OCI-LY1 (cell line): ENCODE measurements at regions not wholly inside any gene's neighbourhood (a gene's known extent, or its start where the extent isn't known, plus 50 kb on each side); places are given as distances from the start of the nearest gene placed in this dataset.

Source experiments
- H2AFZ ChIP-seq: fragments of 200-600 bp; sonication (generic), shearing (Covaris generic); 2 replicates; pipeline ENCODE4 v1.6.0; 2014; ENCODE audit warnings: antibody characterized with exemption, mild to moderate bottlenecking, low read length
- H3F3A ChIP-seq: fragments of 200-600 bp; sonication (generic), shearing (Covaris generic); 2 replicates; pipeline ENCODE4 v1.6.0; 2014; ENCODE audit warnings: mild to moderate bottlenecking, antibody characterized with exemption, low read length, moderate library complexity; ENCODE audit not compliant: insufficient read depth
- H3K27ac ChIP-seq: fragments of 200-600 bp; sonication (generic); 2 replicates; pipeline ENCODE4 v1.5.1; 2014; ENCODE audit warnings: low read length, mixed run types, mild to moderate bottlenecking, low read depth; ENCODE audit not compliant: poor library complexity, severe bottlenecking
- H3K27me3 ChIP-seq: fragments of 200-600 bp; sonication (generic); 2 replicates; pipeline ENCODE4 v1.6.0; 2014; ENCODE audit warnings: antibody characterized with exemption, mild to moderate bottlenecking, low read length, moderate library complexity; ENCODE audit not compliant: insufficient read depth
- H3K36me3 ChIP-seq: fragments of 200-600 bp; sonication (generic); 2 replicates; pipeline ENCODE4 v1.6.1; 2014; ENCODE audit warnings: mild to moderate bottlenecking, antibody characterized with exemption, low read length, moderate library complexity, mixed read lengths; ENCODE audit not compliant: insufficient read depth
- H3K4me1 ChIP-seq: fragments of 200-600 bp; sonication (generic); 2 replicates; pipeline ENCODE4 v1.5.1; 2014; ENCODE audit warnings: mild to moderate bottlenecking, low read length, moderate library complexity; ENCODE audit not compliant: insufficient read depth, severe bottlenecking
- H3K4me2 ChIP-seq: fragments of 200-600 bp; sonication (generic), shearing (Covaris generic); 2 replicates; pipeline ENCODE4 v1.6.1; 2014; ENCODE audit warnings: low read length
- H3K4me3 ChIP-seq: fragments of 200-600 bp; sonication (generic); 2 replicates; pipeline ENCODE4 v1.5.1; 2014; ENCODE audit warnings: low read length, low read depth, mild to moderate bottlenecking, mixed read lengths; ENCODE audit not compliant: poor library complexity, severe bottlenecking
- H3K79me2 ChIP-seq: fragments of 200-600 bp; shearing (Covaris generic); 2 replicates; pipeline ENCODE4 v1.6.1; 2016; ENCODE audit warnings: mixed run types, low read length, mixed read lengths; ENCODE audit not compliant: insufficient read depth
- H3K9ac ChIP-seq: fragments of 200-600 bp; sonication (generic), shearing (Covaris generic); 2 replicates; pipeline ENCODE4 v1.6.1; 2014; ENCODE audit warnings: mild to moderate bottlenecking, low read length, mixed read lengths
- H3K9me2 ChIP-seq: fragments of 200-600 bp; sonication (generic), shearing (Covaris generic); 2 replicates; pipeline ENCODE4 v1.6.1; 2014; ENCODE audit warnings: low read depth, mild to moderate bottlenecking, low read length, mixed read lengths
- H3K9me3 ChIP-seq: fragments of 200-600 bp; shearing (Covaris generic); 2 replicates; pipeline ENCODE4 v1.6.1; 2014; ENCODE audit warnings: low read length, mixed read lengths
- H4K20me1 ChIP-seq: fragments of 200-600 bp; sonication (generic), shearing (Covaris generic); 2 replicates; pipeline ENCODE4 v1.6.0; 2016; ENCODE audit warnings: mild to moderate bottlenecking, low read length; ENCODE audit not compliant: insufficient read depth
- EZH2 ChIP-seq: fragments of 200-600 bp; sonication (generic), shearing (Covaris generic); IDR thresholded peaks from 2 replicates; pipeline ENCODE4 v1.8.0; 2017; ENCODE audit warnings: borderline replicate concordance, mixed run types, mild to moderate bottlenecking, antibody characterized with exemption, low read length, moderate library complexity, mixed read lengths
- TF ChIP-seq, protein P1 (sequence below): fragments of 200-600 bp; sonication (generic), shearing (Covaris generic); IDR thresholded peaks from 2 replicates; pipeline ENCODE4 v1.5.1; 2017; ENCODE audit warnings: mild to moderate bottlenecking, antibody characterized with exemption, low read length, moderate library complexity, mixed read lengths

DNA sequence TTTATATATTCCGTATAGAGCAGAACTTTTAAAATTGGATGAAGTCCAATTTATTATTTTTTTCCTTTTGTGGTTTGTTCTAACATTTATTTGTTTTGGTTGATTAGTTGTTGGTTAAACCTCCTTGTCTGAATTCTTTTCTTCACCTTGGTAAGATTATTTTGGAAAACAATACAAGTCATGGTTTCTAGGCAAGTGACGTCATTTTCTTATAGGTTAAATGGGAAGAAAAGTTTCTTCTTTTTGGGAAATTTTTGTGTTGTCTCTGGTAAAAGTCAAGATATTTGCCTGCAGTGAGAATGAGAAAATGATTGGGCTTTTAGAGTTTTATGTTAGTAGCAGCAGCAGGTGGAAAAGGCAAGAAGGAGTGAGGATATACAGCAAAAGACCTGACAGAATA is 197.9 kb downstream of the OTOR start:
- no peaks in the 10 kb centered on the region for H3K27me3 ChIP-seq
- no peak overlapping the region for H3K27ac ChIP-seq
- no peak overlapping the region for H3K4me2 ChIP-seq
- no peaks in the 10 kb centered on the region for H3K36me3 ChIP-seq
- no peak overlapping the region for H3K4me3 ChIP-seq
- no peaks in the 10 kb centered on the region for H3K9me2 ChIP-seq
- TF ChIP-seq, protein P1, sequence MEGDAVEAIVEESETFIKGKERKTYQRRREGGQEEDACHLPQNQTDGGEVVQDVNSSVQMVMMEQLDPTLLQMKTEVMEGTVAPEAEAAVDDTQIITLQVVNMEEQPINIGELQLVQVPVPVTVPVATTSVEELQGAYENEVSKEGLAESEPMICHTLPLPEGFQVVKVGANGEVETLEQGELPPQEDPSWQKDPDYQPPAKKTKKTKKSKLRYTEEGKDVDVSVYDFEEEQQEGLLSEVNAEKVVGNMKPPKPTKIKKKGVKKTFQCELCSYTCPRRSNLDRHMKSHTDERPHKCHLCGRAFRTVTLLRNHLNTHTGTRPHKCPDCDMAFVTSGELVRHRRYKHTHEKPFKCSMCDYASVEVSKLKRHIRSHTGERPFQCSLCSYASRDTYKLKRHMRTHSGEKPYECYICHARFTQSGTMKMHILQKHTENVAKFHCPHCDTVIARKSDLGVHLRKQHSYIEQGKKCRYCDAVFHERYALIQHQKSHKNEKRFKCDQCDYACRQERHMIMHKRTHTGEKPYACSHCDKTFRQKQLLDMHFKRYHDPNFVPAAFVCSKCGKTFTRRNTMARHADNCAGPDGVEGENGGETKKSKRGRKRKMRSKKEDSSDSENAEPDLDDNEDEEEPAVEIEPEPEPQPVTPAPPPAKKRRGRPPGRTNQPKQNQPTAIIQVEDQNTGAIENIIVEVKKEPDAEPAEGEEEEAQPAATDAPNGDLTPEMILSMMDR: no peak
- TF ChIP-seq EZH2: no peak
- H2AFZ ChIP-seq: no peak overlapping the region
- no peaks in the 10 kb centered on the region for H3K79me2 ChIP-seq
- no peaks in the 10 kb centered on the region for H3F3A ChIP-seq
- H3K9me3 ChIP-seq: no peaks in the 10 kb centered on the region
- H3K4me1 ChIP-seq: no peaks in the 10 kb centered on the region
- H4K20me1 ChIP-seq: no peaks in the 10 kb centered on the region
- no peak overlapping the region for H3K9ac ChIP-seq

DNA sequence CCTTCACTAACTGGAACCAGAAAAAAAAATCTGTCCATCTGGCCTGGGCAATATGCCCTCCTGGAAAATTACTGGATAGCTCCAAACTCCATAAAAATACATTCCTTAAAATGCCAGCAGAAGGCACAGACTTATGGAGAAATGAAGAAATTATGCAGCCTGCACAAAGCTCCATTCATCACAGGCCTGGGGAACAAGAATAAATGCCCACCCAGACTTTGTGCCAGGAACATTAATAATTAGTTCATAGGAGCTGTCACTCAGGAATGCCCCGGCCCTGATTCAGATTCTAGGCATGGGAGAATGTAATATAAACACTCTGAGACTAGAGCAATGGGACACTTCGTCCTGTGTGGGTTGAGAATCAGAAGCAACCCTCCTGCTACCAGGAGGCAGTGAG is 199.3 kb downstream of the OTOR start:
- H3K79me2 ChIP-seq: no peaks in the 10 kb centered on the region
- no peak overlapping the region for H2AFZ ChIP-seq
- H3F3A ChIP-seq: no peaks in the 10 kb centered on the region
- no peaks in the 10 kb centered on the region for H3K9me3 ChIP-seq
- no peaks in the 10 kb centered on the region for H3K36me3 ChIP-seq
- no peaks in the 10 kb centered on the region for H3K27me3 ChIP-seq
- H4K20me1 ChIP-seq: no peaks in the 10 kb centered on the region
- no peaks in the 10 kb centered on the region for H3K9me2 ChIP-seq
- no peak overlapping the region for H3K9ac ChIP-seq
- no peak overlapping the region for H3K4me3 ChIP-seq
- no peak overlapping the region for H3K27ac ChIP-seq
- TF ChIP-seq, protein P1: no peak
- TF ChIP-seq EZH2: no peak
- H3K4me2 ChIP-seq: no peak overlapping the region
- no peaks in the 10 kb centered on the region for H3K4me1 ChIP-seq

DNA sequence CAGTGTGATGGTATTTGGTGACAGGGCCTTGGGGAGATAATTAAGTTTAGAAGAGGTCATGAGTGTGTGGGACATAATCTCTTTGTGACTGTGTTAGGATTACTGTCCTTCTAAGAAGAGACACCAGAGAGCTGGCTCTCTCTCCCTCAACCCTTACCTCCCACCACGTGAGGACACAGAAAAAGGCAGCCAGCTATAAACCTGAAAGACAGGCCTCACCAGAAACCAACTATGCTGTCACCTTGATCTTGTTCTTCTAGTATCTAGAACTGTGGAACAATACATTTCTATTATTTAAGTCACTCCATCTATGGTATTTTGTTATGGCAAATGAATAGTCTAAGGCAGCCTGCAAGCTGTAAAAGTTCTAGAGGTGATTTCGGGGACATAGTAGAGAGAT is 203.7 kb downstream of the OTOR start:
- no peaks in the 10 kb centered on the region for H3F3A ChIP-seq
- H3K9me3 ChIP-seq: no peaks in the 10 kb centered on the region
- no peak overlapping the region for H3K4me2 ChIP-seq
- no peak overlapping the region for H2AFZ ChIP-seq
- TF ChIP-seq EZH2: no peak
- TF ChIP-seq, protein P1: no peak
- no peaks in the 10 kb centered on the region for H3K27me3 ChIP-seq
- no peaks in the 10 kb centered on the region for H3K36me3 ChIP-seq
- H3K4me1 ChIP-seq: no peaks in the 10 kb centered on the region
- no peaks in the 10 kb centered on the region for H3K79me2 ChIP-seq
- no peak overlapping the region for H3K27ac ChIP-seq
- no peaks in the 10 kb centered on the region for H4K20me1 ChIP-seq
- no peaks in the 10 kb centered on the region for H3K9me2 ChIP-seq
- no peak overlapping the region for H3K9ac ChIP-seq
- no peak overlapping the region for H3K4me3 ChIP-seq
